ENCODE measurements at regions not wholly inside any gene's neighbourhood (a gene's known extent, or its start where the extent isn't known, plus 50 kb on each side); places are given as distances from the start of the nearest gene placed in this dataset.

- H4K20me1 ChIP-seq (ENCODE audit: insufficient read depth, low read length), result no peaks in the 10 kb centered on the region
- TF ChIP-seq MXI1 (IDR thresholded peaks at IDR 0.05; ENCODE audit: borderline replicate concordance, low read depth, low read length) (no peak), RAD21 (IDR thresholded peaks at IDR 0.05; ENCODE audit: low read length) (no peak), SMC3 (IDR thresholded peaks at IDR 0.05; ENCODE audit: low read depth, low read length) (no peak), POLR2A (IDR thresholded peaks at IDR 0.05; ENCODE audit: low read depth, low read length) (no peak), MAFK (IDR thresholded peaks at IDR 0.05; ENCODE audit: low read depth, low read length) (no peak), USF2 (IDR thresholded peaks at IDR 0.05; ENCODE audit: low read depth, low read length) (no peak), RFX5 (IDR thresholded peaks at IDR 0.05; ENCODE audit: low read depth, low read length) (no peak), ELK1 (IDR thresholded peaks at IDR 0.05; ENCODE audit: borderline replicate concordance, low read depth, low read length) (no peak), MAZ (IDR thresholded peaks at IDR 0.05; ENCODE audit: borderline replicate concordance, low read depth, low read length) (no peak), BHLHE40 (IDR thresholded peaks at IDR 0.05; ENCODE audit: low read depth, low read length) (no peak), RCOR1 (IDR thresholded peaks at IDR 0.05; ENCODE audit: insufficient replicate concordance, low read length) (no peak), CTCF (conservative IDR thresholded peaks at IDR 0.05; ENCODE audit: low read depth, low read length) (no peak), CHD1 (IDR thresholded peaks at IDR 0.05; ENCODE audit: low read depth, low read length) (no peak), NFE2L2 (IDR thresholded peaks at IDR 0.05; ENCODE audit: low read depth, low read length) (no peak)
- H2AK9ac ChIP-seq (replicated peaks; ENCODE audit: low read depth, low read length, poor library complexity), result no peak overlapping the region
- no peak for ATAC-seq (ENCODE audit: low read depth)
- no peak overlapping the region for H4K8ac ChIP-seq (ENCODE audit: low read depth in 2 of 2, low read length in 2 of 2)
- no peaks in the 10 kb centered on the region for H3K9me1 ChIP-seq (ENCODE audit: insufficient read depth, low read length)
- H3K18ac ChIP-seq (ENCODE audit: low read depth, low read length), result no peak overlapping the region
- no peak overlapping the region for H4K5ac ChIP-seq (ENCODE audit: low read depth, low read length)
- H3K23ac ChIP-seq (ENCODE audit: low read depth, low read length), result no peak overlapping the region
- no peak overlapping the region for H3K4me2 ChIP-seq (ENCODE audit: low read depth, low read length)
- H2BK120ac ChIP-seq (ENCODE audit: low read depth, low read length), result no peak overlapping the region
- no peak overlapping the region for H3K14ac ChIP-seq (replicated peaks; ENCODE audit: low read depth, low read length)
- H4K91ac ChIP-seq (ENCODE audit: insufficient read depth, low read depth, low read length), result no peak overlapping the region
- no peaks in the 10 kb centered on the region for H3K36me3 ChIP-seq (ENCODE audit: control insufficient read depth, insufficient read depth, low read length)
- H3K56ac ChIP-seq (ENCODE audit: extremely low read depth, insufficient read depth, low read length), result no peak overlapping the region
- CTCF ChIA-PET, result no interaction called here
- WGBS, 2 experiments (ENCODE audit: extremely low coverage in 2 of 2, insufficient read length in 1 of 2), result no CpG with 5 or more reads among the region's 1 CpG
- no peaks in the 10 kb centered on the region for H3K4me1 ChIP-seq (ENCODE audit: control insufficient read depth, insufficient read depth, low read length)
- no peak overlapping the region for H3K4me3 ChIP-seq (ENCODE audit: insufficient read depth, low read depth, low read length)
- no peaks in the 10 kb centered on the region for H3K9me3 ChIP-seq (ENCODE audit: control insufficient read depth, insufficient read depth, low read length)
- H3K27me3 ChIP-seq (ENCODE audit: control insufficient read depth, insufficient read depth, low read length), result no peaks in the 10 kb centered on the region
- no peak overlapping the region for H2BK20ac ChIP-seq (ENCODE audit: low read depth, low read length)
- H2BK5ac ChIP-seq (ENCODE audit: low read depth, low read length, poor library complexity, severe bottlenecking), result no peak overlapping the region
- H3K27ac ChIP-seq (ENCODE audit: insufficient read depth, low read length), result no peak overlapping the region
- H2BK15ac ChIP-seq (ENCODE audit: low read depth, low read length), result no peak overlapping the region
- intact Hi-C loops (cut with micrococcal nuclease) (no loop called here), dilution Hi-C loops (cut with HindIII; ENCODE audit: low sequenced_read_pairs, unreplicated experiment) (no loop called here), in situ Hi-C loops (cut with MboI; ENCODE audit: low sequenced_read_pairs) (no loop called here)
- no TSS peak for BruUV-seq (replicated peaks)
- DNase-seq, result no peak
- no peak overlapping the region for H3K4ac ChIP-seq (ENCODE audit: low read depth, low read length)
- no peak overlapping the region for H2AK5ac ChIP-seq (ENCODE audit: low read depth, low read length)
- H3K9ac ChIP-seq (ENCODE audit: low read depth, low read length), result no peak overlapping the region
- POLR2A ChIA-PET (ENCODE audit: unreplicated experiment), result no interaction called here
- H2AFZ ChIP-seq (replicated peaks; ENCODE audit: low read length, poor library complexity), result no peak overlapping the region
- H3K79me1 ChIP-seq (ENCODE audit: low read depth in 1 of 2, low read length in 2 of 2), result no peaks in the 10 kb centered on the region
Observed at GRCh38 chr21:25220169-25220568, 387.1 kb downstream of the MRPL39 start.

Measured in IMR-90 (cell line).